DOHH2 (cell line): ENCODE measurements at regions not wholly inside any gene's neighbourhood (a gene's known extent, or its start where the extent isn't known, plus 50 kb on each side); places are given as distances from the start of the nearest gene placed in this dataset.

Source experiments
- H3F3A ChIP-seq: fragments of 200-600 bp; sonication (generic), shearing (Covaris generic); 2 replicates; pipeline ENCODE4 v1.6.0; 2016; ENCODE audit warnings: antibody characterized with exemption, mild to moderate bottlenecking; ENCODE audit not compliant: control insufficient read depth, insufficient read depth
- H3K27ac ChIP-seq: fragments of 200-600 bp; sonication (generic); 2 replicates; pipeline ENCODE4 v1.5.1; 2014; ENCODE audit warnings: low read depth, mild to moderate bottlenecking, low read length, moderate library complexity
- H3K27me3 ChIP-seq: fragments of 200-600 bp; sonication (generic); 2 replicates; pipeline ENCODE4 v1.6.1; 2014; ENCODE audit warnings: mild to moderate bottlenecking, low read length, mixed read lengths; ENCODE audit not compliant: control insufficient read depth
- H3K36me3 ChIP-seq: fragments of 200-600 bp; sonication (generic); 2 replicates; pipeline ENCODE4 v1.6.1; 2014; ENCODE audit warnings: mild to moderate bottlenecking, low read length, moderate library complexity, mixed read lengths; ENCODE audit not compliant: control insufficient read depth
- H3K4me1 ChIP-seq: fragments of 200-600 bp; sonication (generic); 2 replicates; pipeline ENCODE4 v1.6.1; 2014; ENCODE audit warnings: mild to moderate bottlenecking, low read length, mixed read lengths; ENCODE audit not compliant: control insufficient read depth
- H3K4me2 ChIP-seq: fragments of 200-600 bp; sonication (generic); 2 replicates; pipeline ENCODE4 v1.6.0; 2014; ENCODE audit warnings: mild to moderate bottlenecking, low read length, moderate library complexity
- H3K4me3 ChIP-seq: fragments of 200-600 bp; sonication (generic); 2 replicates; pipeline ENCODE4 v1.5.1; 2014; ENCODE audit warnings: mild to moderate bottlenecking, low read length, mixed read lengths
- H3K79me2 ChIP-seq: fragments of 200-600 bp; sonication (generic); 2 replicates; pipeline ENCODE4 v1.6.1; 2014; ENCODE audit warnings: mild to moderate bottlenecking, low read length, mixed read lengths; ENCODE audit not compliant: control insufficient read depth
- H3K9me2 ChIP-seq: fragments of 200-600 bp; sonication (generic); replicated peaks from 2 replicates; pipeline ENCODE4 v1.6.1; 2014; ENCODE audit warnings: mild to moderate bottlenecking, low read length, mixed read lengths; ENCODE audit not compliant: control insufficient read depth
- H3K9me3 ChIP-seq: fragments of 200-600 bp; sonication (generic); 2 replicates; pipeline ENCODE4 v1.6.1; 2014; ENCODE audit warnings: antibody characterized with exemption, low read length, mixed read lengths; ENCODE audit not compliant: control insufficient read depth, insufficient read depth
- H4K20me1 ChIP-seq: fragments of 200-600 bp; sonication (generic); 2 replicates; pipeline ENCODE4 v1.6.0; 2014; ENCODE audit warnings: low read depth, mild to moderate bottlenecking, antibody characterized with exemption, low read length, moderate library complexity; ENCODE audit not compliant: control insufficient read depth, insufficient read depth
- CTCF ChIP-seq: fragments of 200-600 bp; sonication (generic); IDR thresholded peaks from one replicate; pipeline ENCODE4 v1.5.1; 2014; ENCODE audit warnings: antibody characterized with exemption, mild to moderate bottlenecking, low read depth, low read length; ENCODE audit not compliant: poor library complexity, severe bottlenecking
- EZH2phosphoT487 ChIP-seq: fragments of 200-600 bp; sonication (generic); IDR thresholded peaks from 2 replicates; pipeline ENCODE4 v1.6.1; 2017; ENCODE audit warnings: borderline replicate concordance, mild to moderate bottlenecking, antibody characterized with exemption, low read length, moderate library complexity, mixed read lengths

- H3K36me3 ChIP-seq: no peaks in the 10 kb centered on the region
- no peak overlapping the region for H3K4me3 ChIP-seq
- H4K20me1 ChIP-seq: no peaks in the 10 kb centered on the region
- no peaks in the 10 kb centered on the region for H3K9me2 ChIP-seq
- no peaks in the 10 kb centered on the region for H3K27me3 ChIP-seq
- H3K79me2 ChIP-seq: no peaks in the 10 kb centered on the region
- no peak overlapping the region for H3K4me2 ChIP-seq
- no peaks in the 10 kb centered on the region for H3F3A ChIP-seq
- no peak for TF ChIP-seq EZH2phosphoT487
- TF ChIP-seq CTCF: no peak
- no peak overlapping the region for H3K27ac ChIP-seq
- no peaks in the 10 kb centered on the region for H3K9me3 ChIP-seq
- H3K4me1 ChIP-seq: peaks cover 16% of the 10 kb centered on the region
These were observed 91.9 kb downstream of the TMEM215 start for GRCh38 chr9:32875242-32875641.

- H3K4me3 ChIP-seq: no peak overlapping the region
- peaks cover 16% of the 10 kb centered on the region for H3K4me1 ChIP-seq
- no peaks in the 10 kb centered on the region for H3K79me2 ChIP-seq
- no peaks in the 10 kb centered on the region for H3K27me3 ChIP-seq
- no peaks in the 10 kb centered on the region for H3K9me2 ChIP-seq
- H3K9me3 ChIP-seq: no peaks in the 10 kb centered on the region
- H4K20me1 ChIP-seq: no peaks in the 10 kb centered on the region
- no peak for TF ChIP-seq CTCF
- no peak for TF ChIP-seq EZH2phosphoT487
- H3K27ac ChIP-seq: no peak overlapping the region
- no peak overlapping the region for H3K4me2 ChIP-seq
- H3K36me3 ChIP-seq: no peaks in the 10 kb centered on the region
- no peaks in the 10 kb centered on the region for H3F3A ChIP-seq
These were observed 92.4 kb downstream of the TMEM215 start for GRCh38 chr9:32875748-32876147.

- Histone ChIP-seq H3K4me3 (no peak overlapping the region), H3F3A (no peaks in the 10 kb centered on the region), H3K4me2 (no peak overlapping the region), H3K9me2 (no peaks in the 10 kb centered on the region), H4K20me1 (no peaks in the 10 kb centered on the region), H3K27ac (no peak overlapping the region), H3K79me2 (no peaks in the 10 kb centered on the region), H3K36me3 (no peaks in the 10 kb centered on the region), H3K9me3 (no peaks in the 10 kb centered on the region), H3K4me1 (peaks cover 16% of the 10 kb centered on the region), H3K27me3 (no peaks in the 10 kb centered on the region)
- TF ChIP-seq EZH2phosphoT487: no peak
- TF ChIP-seq CTCF: no peak
These were observed 93.8 kb downstream of the TMEM215 start for GRCh38 chr9:32877103-32877502.
